ENCODE measurements at regions not wholly inside any gene's neighbourhood (a gene's known extent, or its start where the extent isn't known, plus 50 kb on each side); places are given as distances from the start of the nearest gene placed in this dataset.

DNA sequence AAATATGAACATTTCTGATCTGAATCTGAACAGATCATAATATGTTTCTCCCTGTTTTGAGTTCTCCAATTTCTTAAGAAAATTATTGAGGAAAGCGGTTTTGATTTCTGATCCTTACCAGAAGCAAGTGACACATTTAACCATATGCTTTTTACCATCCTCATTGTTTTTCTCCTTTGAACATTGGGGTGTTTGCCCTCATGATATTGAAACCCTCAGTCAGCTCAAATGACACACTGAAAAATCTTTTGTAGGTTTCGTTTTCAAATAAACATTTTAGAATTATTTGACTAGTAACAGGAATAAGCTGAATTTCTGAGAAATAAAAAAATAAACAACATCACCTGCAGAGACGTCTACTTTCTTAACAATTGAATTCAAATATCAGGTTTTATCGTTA is 252.1 kb downstream of the DOK5 start:
- TF ChIP-seq, protein P1, sequence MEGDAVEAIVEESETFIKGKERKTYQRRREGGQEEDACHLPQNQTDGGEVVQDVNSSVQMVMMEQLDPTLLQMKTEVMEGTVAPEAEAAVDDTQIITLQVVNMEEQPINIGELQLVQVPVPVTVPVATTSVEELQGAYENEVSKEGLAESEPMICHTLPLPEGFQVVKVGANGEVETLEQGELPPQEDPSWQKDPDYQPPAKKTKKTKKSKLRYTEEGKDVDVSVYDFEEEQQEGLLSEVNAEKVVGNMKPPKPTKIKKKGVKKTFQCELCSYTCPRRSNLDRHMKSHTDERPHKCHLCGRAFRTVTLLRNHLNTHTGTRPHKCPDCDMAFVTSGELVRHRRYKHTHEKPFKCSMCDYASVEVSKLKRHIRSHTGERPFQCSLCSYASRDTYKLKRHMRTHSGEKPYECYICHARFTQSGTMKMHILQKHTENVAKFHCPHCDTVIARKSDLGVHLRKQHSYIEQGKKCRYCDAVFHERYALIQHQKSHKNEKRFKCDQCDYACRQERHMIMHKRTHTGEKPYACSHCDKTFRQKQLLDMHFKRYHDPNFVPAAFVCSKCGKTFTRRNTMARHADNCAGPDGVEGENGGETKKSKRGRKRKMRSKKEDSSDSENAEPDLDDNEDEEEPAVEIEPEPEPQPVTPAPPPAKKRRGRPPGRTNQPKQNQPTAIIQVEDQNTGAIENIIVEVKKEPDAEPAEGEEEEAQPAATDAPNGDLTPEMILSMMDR (conservative IDR thresholded peaks at IDR 0.05), result no peak
- no peak for TF ChIP-seq EZH2 (IDR thresholded peaks at IDR 0.05; ENCODE audit: low read depth)

Data from PC-9 (cell line).